ENCODE measurements at regions not wholly inside any gene's neighbourhood (a gene's known extent, or its start where the extent isn't known, plus 50 kb on each side); places are given as distances from the start of the nearest gene placed in this dataset.

- H3K4me1 ChIP-seq = peaks cover 0 to 10% (median 3%) of the 10 kb centered on the region in 10 experiments; a peak in 10 of 20 replicates
- no peak for TF ChIP-seq Cebpa-rat (IDR thresholded peaks at IDR 0.05)
- no peaks in the 10 kb centered on the region for H3K27me3 ChIP-seq
Measured at GRCh38 chr6:169382735-169383134, 129.1 kb upstream of the THBS2 start.

GRCh38 chr6:169381988-169382387, 128.3 kb upstream of the THBS2 start:
- no peaks in the 10 kb centered on the region for H4K20me1 ChIP-seq
- no peaks in the 10 kb centered on the region for H3K27me3 ChIP-seq
- TF ChIP-seq Cebpa-rat (IDR thresholded peaks at IDR 0.05) = no peak
- no peak overlapping the region for H3K4me2 ChIP-seq
- H3K9me3 ChIP-seq (replicated peaks in 1 of 11) = peaks cover 21 to 60% (median 40%) of the 10 kb centered on the region in 11 experiments
- H3K27ac ChIP-seq = no peak overlapping the region
- H3K4me1 ChIP-seq = peaks cover 0 to 10% (median 3%) of the 10 kb centered on the region in 10 experiments; a peak in 10 of 20 replicates
- no peak overlapping the region for H3K9ac ChIP-seq
- H3K4me3 ChIP-seq = no peak overlapping the region
- no peaks in the 10 kb centered on the region for H3K36me3 ChIP-seq

More at GRCh38 chr6:169382735-169383134, 129.1 kb upstream of the THBS2 start:
- Histone ChIP-seq H3K4me2 (peak overlapping the region in 7 of 11 experiments; percentile 5 to 55 (median 30); a peak in 10 of 22 replicates), H3K36me3 (no peaks in the 10 kb centered on the region), H4K20me1 (no peaks in the 10 kb centered on the region), H3K9ac (no peak overlapping the region), H3K27ac (no peak overlapping the region), H3K9me3 (replicated peaks in 1 of 11) (peaks cover 21 to 56% (median 36%) of the 10 kb centered on the region in 11 experiments), H3K4me3 (no peak overlapping the region)

DNA sequence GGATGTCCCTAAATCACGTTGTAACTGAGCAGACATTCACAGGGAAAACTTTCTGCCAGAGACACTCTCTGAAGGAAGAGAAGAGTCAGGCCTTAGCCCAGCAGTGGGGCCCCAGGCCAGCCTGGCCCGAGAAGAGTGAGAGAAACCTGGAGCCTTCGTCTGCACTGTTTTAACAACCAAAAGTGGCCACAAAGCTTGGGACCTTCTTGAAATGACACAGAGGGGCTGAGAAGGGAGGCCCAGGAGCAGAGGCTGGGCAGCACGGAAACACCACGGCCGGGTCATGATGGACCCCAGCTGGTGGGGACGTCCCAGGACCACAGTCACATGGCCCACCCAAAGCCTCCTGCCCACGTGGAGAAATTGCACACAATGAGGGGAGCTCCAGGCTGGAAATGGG, 126.8 kb upstream of the THBS2 start:
- Histone ChIP-seq H3K27ac (no peak overlapping the region), H3K36me3 (0 out of 22 replicates have a peak, but pooled peaks cover 0 to 3% (median 0%) of the 10 kb centered on the region in 11 experiments), H3K4me1 (peaks cover 0 to 10% (median 3%) of the 10 kb centered on the region in 10 experiments; a peak in 10 of 20 replicates), H3K9me3 (replicated peaks in 1 of 11) (peaks cover 33 to 73% (median 51%) of the 10 kb centered on the region in 11 experiments), H3K4me2 (no peak overlapping the region), H3K27me3 (no peaks in the 10 kb centered on the region), H3K9ac (no peak overlapping the region), H4K20me1 (no peaks in the 10 kb centered on the region), H3K4me3 (no peak overlapping the region)
- TF ChIP-seq Cebpa-rat (IDR thresholded peaks at IDR 0.05) = no peak

GRCh38 chr6:169379495-169380070, 125.9 kb upstream of the THBS2 start:
- TF ChIP-seq Cebpa-rat (IDR thresholded peaks at IDR 0.05) = no peak
- 0 out of 22 replicates have a peak, but pooled peaks cover 0 to 3% (median 0%) of the 10 kb centered on the region in 11 experiments for H3K36me3 ChIP-seq

GRCh38 chr6:169378620-169379381, 125.2 kb upstream of the THBS2 start:
- Histone ChIP-seq H3K4me1 (peaks cover 0 to 10% (median 3%) of the 10 kb centered on the region in 10 experiments; a peak in 10 of 20 replicates), H3K27me3 (no peaks in the 10 kb centered on the region), H3K4me2 (no peak overlapping the region), H3K36me3 (0 out of 22 replicates have a peak, but pooled peaks cover 0 to 3% (median 0%) of the 10 kb centered on the region in 11 experiments), H4K20me1 (no peaks in the 10 kb centered on the region), H3K27ac (no peak overlapping the region), H3K9me3 (replicated peaks in 1 of 11) (peaks cover 38 to 74% (median 53%) of the 10 kb centered on the region in 11 experiments), H3K9ac (no peak overlapping the region), H3K4me3 (no peak overlapping the region)
- no peak for TF ChIP-seq Cebpa-rat (IDR thresholded peaks at IDR 0.05)

More at GRCh38 chr6:169379495-169380070, 125.9 kb upstream of the THBS2 start:
- H4K20me1 ChIP-seq = no peaks in the 10 kb centered on the region
- peaks cover 40 to 74% (median 53%) of the 10 kb centered on the region in 11 experiments for H3K9me3 ChIP-seq (replicated peaks in 1 of 11)
- H3K27ac ChIP-seq = no peak overlapping the region
- H3K4me3 ChIP-seq = no peak overlapping the region
- H3K4me2 ChIP-seq = no peak overlapping the region
- peaks cover 0 to 10% (median 3%) of the 10 kb centered on the region in 10 experiments; a peak in 10 of 20 replicates for H3K4me1 ChIP-seq
- no peak overlapping the region for H3K9ac ChIP-seq
- H3K27me3 ChIP-seq = no peaks in the 10 kb centered on the region

- Histone ChIP-seq H3K4me2 (no peak overlapping the region), H4K20me1 (no peaks in the 10 kb centered on the region), H3K9ac (no peak overlapping the region), H3K4me3 (no peak overlapping the region), H3K27me3 (no peaks in the 10 kb centered on the region), H3K9me3 (replicated peaks in 1 of 11) (peaks cover 26 to 68% (median 48%) of the 10 kb centered on the region in 11 experiments), H3K4me1 (peaks cover 0 to 4% (median under 1%) of the 10 kb centered on the region in 10 experiments; a peak in 7 of 20 replicates), H3K36me3 (0 out of 22 replicates have a peak, but pooled peaks cover 0 to 3% (median 0%) of the 10 kb centered on the region in 11 experiments), H3K27ac (no peak overlapping the region)
- TF ChIP-seq Cebpa-rat (IDR thresholded peaks at IDR 0.05) = no peak
Measured at GRCh38 chr6:169376458-169376857, 122.8 kb upstream of the THBS2 start.

DNA sequence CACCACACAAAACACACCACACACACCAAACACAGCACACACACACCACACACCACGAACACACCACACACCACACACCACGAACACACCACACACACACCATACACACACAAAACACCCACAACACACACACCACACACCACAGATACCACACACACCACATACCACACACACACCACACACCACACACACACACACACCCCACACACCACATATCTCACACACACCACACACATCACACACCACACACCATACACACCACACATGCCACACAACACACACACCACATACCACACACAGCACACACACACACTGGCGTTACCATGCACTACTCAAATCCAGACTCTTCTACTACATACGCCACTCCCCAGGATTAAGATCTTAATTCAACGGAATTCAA, 118.9 kb upstream of the THBS2 start:
- peaks cover 0 to 28% (median 17%) of the 10 kb centered on the region in 10 experiments; a peak in 17 of 20 replicates for H3K4me1 ChIP-seq
- no peak overlapping the region for H3K4me3 ChIP-seq
- no peak overlapping the region for H3K9ac ChIP-seq
- no peak overlapping the region for H3K27ac ChIP-seq
- no peak overlapping the region for H3K4me2 ChIP-seq
- 0 out of 22 replicates have a peak, but pooled peaks cover 0 to 3% (median 0%) of the 10 kb centered on the region in 11 experiments for H3K36me3 ChIP-seq
- no peaks in the 10 kb centered on the region for H4K20me1 ChIP-seq
- H3K27me3 ChIP-seq = no peaks in the 10 kb centered on the region
- no peak for TF ChIP-seq Cebpa-rat (IDR thresholded peaks at IDR 0.05)
- peaks cover 26 to 51% (median 34%) of the 10 kb centered on the region in 11 experiments for H3K9me3 ChIP-seq (replicated peaks in 1 of 11)

GRCh38 chr6:169371344-169372127, 117.9 kb upstream of the THBS2 start:
- Histone ChIP-seq H4K20me1 (no peaks in the 10 kb centered on the region), H3K4me2 (peak overlapping the region in 5 of 11 experiments; percentile 5 to 52 (median 16); a peak in 3 of 22 replicates), H3K36me3 (0 out of 22 replicates have a peak, but pooled peaks cover 0 to 3% (median 0%) of the 10 kb centered on the region in 11 experiments), H3K9me3 (replicated peaks in 1 of 11) (peaks cover 23 to 55% (median 35%) of the 10 kb centered on the region in 11 experiments), H3K27me3 (no peaks in the 10 kb centered on the region), H3K4me1 (peaks cover 0 to 28% (median 17%) of the 10 kb centered on the region in 10 experiments; a peak in 17 of 20 replicates), H3K27ac (no peak overlapping the region), H3K9ac (no peak overlapping the region), H3K4me3 (no peak overlapping the region)
- TF ChIP-seq Cebpa-rat (IDR thresholded peaks at IDR 0.05) = no peak

All from BLaER1 treated with 17β-estradiol and CSF1 and Interleukin-3, amounts not matched to agents 10 nM and 100 nM (cell line).